H1 (cell line): ENCODE measurements at regions not wholly inside any gene's neighbourhood (a gene's known extent, or its start where the extent isn't known, plus 50 kb on each side); places are given as distances from the start of the nearest gene placed in this dataset.

Source experiments
- CTCF ChIP-seq, 3 experiments: IDR thresholded peaks; 1 replicate in 2 of 3; 2 replicates in 1 of 3; pipeline versions ENCODE4 v1.5.1 to v1.6.1; 2011; ENCODE audit warnings: low read length in 3 of 3, mild to moderate bottlenecking in 3 of 3, inconsistent platforms in 2 of 3, low read depth in 1 of 3, moderate library complexity in 1 of 3; ENCODE audit not compliant: insufficient read depth in 1 of 3; ENCODE audit errors: control extremely low read depth in 1 of 3
- NANOG ChIP-seq: IDR thresholded peaks from 2 replicates; pipeline ENCODE4 v1.6.1; 2011; ENCODE audit warnings: low read length, low read depth, mild to moderate bottlenecking, inconsistent platforms; ENCODE audit not compliant: insufficient read depth, poor library complexity, severe bottlenecking
- POLR2AphosphoS5 ChIP-seq: IDR thresholded peaks from 2 replicates; pipeline ENCODE4 v1.6.1; 2011; ENCODE audit warnings: low read depth, low read length
- SP1 ChIP-seq: IDR thresholded peaks from 2 replicates; pipeline ENCODE4 v1.6.1; 2011; ENCODE audit warnings: low read depth, low read length

- TF ChIP-seq CTCF (IDR thresholded peaks at IDR 0.05; ENCODE audit: control extremely low read depth in 1 of 3, insufficient read depth in 1 of 3, low read depth in 1 of 3, low read length in 3 of 3) (no peak), SP1 (no peak), POLR2AphosphoS5 (no peak), NANOG (no peak)
These were observed 324.8 kb downstream of the QKI start (continued) for GRCh38 chr6:163739408-163739725.
